ENCODE measurements at regions not wholly inside any gene's neighbourhood (a gene's known extent, or its start where the extent isn't known, plus 50 kb on each side); places are given as distances from the start of the nearest gene placed in this dataset.

DNA sequence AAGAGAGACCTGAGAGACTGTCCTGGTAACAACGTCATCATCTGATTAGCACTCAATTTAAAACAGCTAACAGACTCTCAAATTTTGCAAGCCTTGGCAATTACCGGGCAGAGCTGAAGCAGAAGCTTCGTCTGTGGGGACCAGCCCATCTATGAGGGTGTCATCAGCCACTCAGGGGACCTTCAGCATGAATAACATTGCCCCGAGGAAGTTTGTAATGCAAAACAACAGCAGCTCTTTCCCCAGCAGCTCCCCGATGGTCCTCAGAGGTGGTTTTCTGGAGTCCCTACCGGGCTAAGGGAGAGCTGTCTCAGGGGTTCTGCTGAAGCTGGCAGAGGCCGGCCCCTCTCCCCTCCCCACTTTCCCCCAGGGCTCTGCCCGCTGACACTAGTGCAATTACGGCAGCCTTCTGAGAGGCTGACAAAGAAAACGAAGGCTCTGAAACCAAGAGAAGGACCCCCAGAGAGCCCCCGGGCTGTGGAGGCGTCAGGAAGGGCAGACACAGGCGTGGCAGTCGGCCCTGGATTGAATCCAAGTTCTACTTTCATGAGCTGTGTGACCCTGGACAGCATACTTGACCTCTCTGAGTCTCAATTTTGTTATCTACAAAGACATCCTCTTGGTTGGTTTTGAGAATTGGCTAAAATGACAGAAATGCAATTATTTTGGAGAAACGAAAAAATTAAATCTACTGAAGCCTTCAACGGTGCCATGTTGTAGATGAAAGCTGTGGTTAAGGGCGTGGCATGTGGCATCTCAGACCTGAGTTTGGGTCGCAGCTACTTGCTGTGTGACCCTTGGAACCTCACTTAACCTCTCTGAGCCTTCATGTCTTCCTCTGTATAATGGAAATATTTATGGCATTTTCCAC lies 102.1 kb upstream of the TLE3 start:
- H3K9ac ChIP-seq (ENCODE audit: low read depth in 1 of 2, low read length in 2 of 2), result no peak overlapping the region
- H3K27ac ChIP-seq (ENCODE audit: low read depth in 2 of 2, low read length in 2 of 2), result no peak overlapping the region
- H3K9me3 ChIP-seq (ENCODE audit: control insufficient read depth in 2 of 2, low read length in 2 of 2), result no peaks in the 10 kb centered on the region
- no peaks in the 10 kb centered on the region for H3K27me3 ChIP-seq (ENCODE audit: control insufficient read depth in 2 of 2, insufficient read depth in 2 of 2, low read length in 2 of 2)
- no peak overlapping the region for H3K4me3 ChIP-seq (ENCODE audit: low read length in 2 of 2)
- peaks cover 0 to 11% of the 10 kb centered on the region in 2 donors for H3K4me1 ChIP-seq (ENCODE audit: control insufficient read depth in 2 of 2, insufficient read depth in 2 of 2, low read length in 2 of 2)
- H3K36me3 ChIP-seq (ENCODE audit: control insufficient read depth in 2 of 2, insufficient read depth in 2 of 2, low read length in 2 of 2), result no peaks in the 10 kb centered on the region

DNA sequence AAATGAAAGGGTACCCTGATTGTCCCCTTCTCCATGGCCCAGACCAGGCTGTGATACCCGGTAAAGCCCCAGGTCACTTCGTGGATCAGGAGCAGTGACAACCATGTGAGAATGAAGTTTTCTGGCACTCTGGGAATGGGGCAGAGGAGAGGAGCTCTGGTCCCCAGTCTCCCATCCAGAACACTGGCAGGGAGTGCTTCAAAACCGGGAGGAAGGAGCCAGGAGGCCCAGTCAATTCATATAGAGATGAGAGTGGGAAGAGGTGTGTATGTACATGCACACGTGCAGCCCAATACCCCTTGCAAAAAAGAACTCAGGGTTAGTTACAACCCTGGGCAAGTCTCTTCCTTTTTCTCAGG lies 101.4 kb upstream of the TLE3 start:
- Histone ChIP-seq H3K27me3 (ENCODE audit: control insufficient read depth in 2 of 2, insufficient read depth in 2 of 2, low read length in 2 of 2) (no peaks in the 10 kb centered on the region), H3K36me3 (ENCODE audit: control insufficient read depth in 2 of 2, insufficient read depth in 2 of 2, low read length in 2 of 2) (no peaks in the 10 kb centered on the region), H3K4me1 (ENCODE audit: control insufficient read depth in 2 of 2, insufficient read depth in 2 of 2, low read length in 2 of 2) (peaks cover 0 to 11% of the 10 kb centered on the region in 2 donors)

DNA sequence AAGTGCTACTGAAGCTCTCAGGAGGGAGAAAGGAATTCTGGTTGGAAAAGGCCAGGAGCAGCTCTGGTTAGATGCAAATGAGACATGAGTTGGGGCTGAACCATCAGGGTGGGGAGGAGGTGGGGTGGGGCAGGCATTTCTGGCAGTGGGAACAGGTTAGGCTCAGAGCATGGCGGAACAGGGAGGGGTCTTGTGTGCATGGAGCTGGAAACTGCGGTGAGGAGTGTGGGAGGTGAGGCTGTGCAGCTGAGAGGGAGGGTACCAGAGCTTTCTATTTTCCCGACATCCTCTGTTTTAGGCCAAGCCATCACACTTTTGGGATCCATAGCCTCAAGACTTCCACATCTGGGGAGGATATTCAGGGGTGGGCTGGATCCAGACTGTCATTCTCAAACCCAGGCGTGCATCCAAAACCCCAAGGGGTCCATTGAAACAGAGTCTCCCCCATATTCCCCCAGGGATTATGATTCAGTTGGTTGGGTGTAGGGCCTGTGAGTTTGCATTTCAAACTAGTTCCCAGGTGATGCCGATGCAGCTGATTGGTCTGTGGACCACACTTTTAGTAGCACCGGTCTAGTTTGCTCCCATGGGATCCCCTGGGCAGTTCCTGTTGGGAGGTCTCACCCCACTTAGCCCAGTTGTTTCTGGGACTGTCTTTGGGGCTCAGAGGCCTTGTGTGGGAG lies 100.9 kb upstream of the TLE3 start:
- H3K9ac ChIP-seq (ENCODE audit: low read depth in 1 of 2, low read length in 2 of 2), result no peak overlapping the region
- no peak overlapping the region for H3K4me3 ChIP-seq (ENCODE audit: low read length in 2 of 2)
- H3K27ac ChIP-seq (ENCODE audit: low read depth in 2 of 2, low read length in 2 of 2), result no peak overlapping the region
- peaks cover 0 to 11% of the 10 kb centered on the region in 2 donors for H3K4me1 ChIP-seq (ENCODE audit: control insufficient read depth in 2 of 2, insufficient read depth in 2 of 2, low read length in 2 of 2)
- H3K36me3 ChIP-seq (ENCODE audit: control insufficient read depth in 2 of 2, insufficient read depth in 2 of 2, low read length in 2 of 2), result no peaks in the 10 kb centered on the region
- no peaks in the 10 kb centered on the region for H3K27me3 ChIP-seq (ENCODE audit: control insufficient read depth in 2 of 2, insufficient read depth in 2 of 2, low read length in 2 of 2)
- H3K9me3 ChIP-seq (ENCODE audit: control insufficient read depth in 2 of 2, low read length in 2 of 2), result no peaks in the 10 kb centered on the region

More for the DNA sequence above, 101.4 kb upstream of the TLE3 start:
- Histone ChIP-seq H3K9ac (ENCODE audit: low read depth in 1 of 2, low read length in 2 of 2) (no peak overlapping the region), H3K9me3 (ENCODE audit: control insufficient read depth in 2 of 2, low read length in 2 of 2) (no peaks in the 10 kb centered on the region), H3K4me3 (ENCODE audit: low read length in 2 of 2) (no peak overlapping the region), H3K27ac (ENCODE audit: low read depth in 2 of 2, low read length in 2 of 2) (no peak overlapping the region)

- no peaks in the 10 kb centered on the region for H3K36me3 ChIP-seq (ENCODE audit: control insufficient read depth in 2 of 2, insufficient read depth in 2 of 2, low read length in 2 of 2)
- H3K4me1 ChIP-seq (ENCODE audit: control insufficient read depth in 2 of 2, insufficient read depth in 2 of 2, low read length in 2 of 2), result peaks cover 0 to 11% of the 10 kb centered on the region in 2 donors
- H3K27me3 ChIP-seq (ENCODE audit: control insufficient read depth in 2 of 2, insufficient read depth in 2 of 2, low read length in 2 of 2), result no peaks in the 10 kb centered on the region
- no peak overlapping the region for H3K4me3 ChIP-seq (ENCODE audit: low read length in 2 of 2)
- no peak overlapping the region for H3K27ac ChIP-seq (ENCODE audit: low read depth in 2 of 2, low read length in 2 of 2)
- H3K9me3 ChIP-seq (ENCODE audit: control insufficient read depth in 2 of 2, low read length in 2 of 2), result no peaks in the 10 kb centered on the region
- no peak overlapping the region for H3K9ac ChIP-seq (ENCODE audit: low read depth in 1 of 2, low read length in 2 of 2)
Observed at GRCh38 chr15:70197945-70198361, 100.2 kb upstream of the TLE3 start.

DNA sequence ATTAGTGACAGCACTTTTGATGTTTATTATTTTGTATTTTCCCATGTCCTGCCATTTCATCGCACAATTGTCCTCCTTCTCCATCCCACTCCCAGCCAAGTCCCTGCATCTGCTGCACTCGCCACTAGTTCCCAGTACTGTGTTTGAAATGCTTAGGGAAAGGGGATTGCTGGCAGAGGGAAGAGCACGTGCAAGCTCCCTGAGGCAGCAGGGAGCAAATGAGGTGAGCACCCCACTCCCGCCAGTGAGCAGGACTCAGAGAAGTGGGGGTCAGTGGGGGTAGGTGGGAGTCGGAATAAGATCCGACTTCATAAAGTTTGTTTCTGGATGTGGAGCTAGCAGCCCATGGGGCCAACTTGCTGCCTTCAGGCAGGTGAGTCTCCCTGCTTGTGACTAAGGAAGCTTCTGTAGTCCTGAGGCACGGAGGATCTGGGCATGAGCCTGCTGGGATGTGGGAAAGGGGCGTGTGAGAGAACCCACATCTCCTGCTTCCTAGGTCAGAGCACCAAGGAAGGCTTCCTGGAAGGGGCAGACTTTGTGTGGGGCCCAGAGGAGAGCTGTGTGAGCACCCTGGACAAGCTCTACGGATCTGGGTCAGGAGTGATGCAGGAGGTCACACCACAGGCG lies 99.7 kb upstream of the TLE3 start:
- no peaks in the 10 kb centered on the region for H3K9me3 ChIP-seq (ENCODE audit: control insufficient read depth in 2 of 2, low read length in 2 of 2)
- H3K36me3 ChIP-seq (ENCODE audit: control insufficient read depth in 2 of 2, insufficient read depth in 2 of 2, low read length in 2 of 2), result no peaks in the 10 kb centered on the region
- H3K27ac ChIP-seq (ENCODE audit: low read depth in 2 of 2, low read length in 2 of 2), result no peak overlapping the region
- H3K4me3 ChIP-seq (ENCODE audit: low read length in 2 of 2), result no peak overlapping the region
- peaks cover 0 to 11% of the 10 kb centered on the region in 2 donors for H3K4me1 ChIP-seq (ENCODE audit: control insufficient read depth in 2 of 2, insufficient read depth in 2 of 2, low read length in 2 of 2)
- H3K27me3 ChIP-seq (ENCODE audit: control insufficient read depth in 2 of 2, insufficient read depth in 2 of 2, low read length in 2 of 2), result no peaks in the 10 kb centered on the region
- H3K9ac ChIP-seq (ENCODE audit: low read depth in 1 of 2, low read length in 2 of 2), result no peak overlapping the region

GRCh38 chr15:70196372-70197316 lies 98.9 kb upstream of the TLE3 start:
- peaks cover 0 to 11% of the 10 kb centered on the region in 2 donors for H3K4me1 ChIP-seq (ENCODE audit: control insufficient read depth in 2 of 2, insufficient read depth in 2 of 2, low read length in 2 of 2)
- H3K9me3 ChIP-seq (ENCODE audit: control insufficient read depth in 2 of 2, low read length in 2 of 2), result no peaks in the 10 kb centered on the region
- no peaks in the 10 kb centered on the region for H3K27me3 ChIP-seq (ENCODE audit: control insufficient read depth in 2 of 2, insufficient read depth in 2 of 2, low read length in 2 of 2)
- no peak overlapping the region for H3K4me3 ChIP-seq (ENCODE audit: low read length in 2 of 2)
- H3K27ac ChIP-seq (ENCODE audit: low read depth in 2 of 2, low read length in 2 of 2), result no peak overlapping the region
- H3K36me3 ChIP-seq (ENCODE audit: control insufficient read depth in 2 of 2, insufficient read depth in 2 of 2, low read length in 2 of 2), result no peaks in the 10 kb centered on the region
- H3K9ac ChIP-seq (ENCODE audit: low read depth in 1 of 2, low read length in 2 of 2), result no peak overlapping the region

GRCh38 chr15:70195587-70196305 lies 98.0 kb upstream of the TLE3 start:
- no peak overlapping the region for H3K4me3 ChIP-seq (ENCODE audit: low read length in 2 of 2)
- no peak overlapping the region for H3K9ac ChIP-seq (ENCODE audit: low read depth in 1 of 2, low read length in 2 of 2)
- no peak overlapping the region for H3K27ac ChIP-seq (ENCODE audit: low read depth in 2 of 2, low read length in 2 of 2)
- H3K27me3 ChIP-seq (ENCODE audit: control insufficient read depth in 2 of 2, insufficient read depth in 2 of 2, low read length in 2 of 2), result no peaks in the 10 kb centered on the region
- H3K4me1 ChIP-seq (ENCODE audit: control insufficient read depth in 2 of 2, insufficient read depth in 2 of 2, low read length in 2 of 2), result peaks cover 0 to 11% of the 10 kb centered on the region in 2 donors
- no peaks in the 10 kb centered on the region for H3K9me3 ChIP-seq (ENCODE audit: control insufficient read depth in 2 of 2, low read length in 2 of 2)
- H3K36me3 ChIP-seq (ENCODE audit: control insufficient read depth in 2 of 2, insufficient read depth in 2 of 2, low read length in 2 of 2), result no peaks in the 10 kb centered on the region

DNA sequence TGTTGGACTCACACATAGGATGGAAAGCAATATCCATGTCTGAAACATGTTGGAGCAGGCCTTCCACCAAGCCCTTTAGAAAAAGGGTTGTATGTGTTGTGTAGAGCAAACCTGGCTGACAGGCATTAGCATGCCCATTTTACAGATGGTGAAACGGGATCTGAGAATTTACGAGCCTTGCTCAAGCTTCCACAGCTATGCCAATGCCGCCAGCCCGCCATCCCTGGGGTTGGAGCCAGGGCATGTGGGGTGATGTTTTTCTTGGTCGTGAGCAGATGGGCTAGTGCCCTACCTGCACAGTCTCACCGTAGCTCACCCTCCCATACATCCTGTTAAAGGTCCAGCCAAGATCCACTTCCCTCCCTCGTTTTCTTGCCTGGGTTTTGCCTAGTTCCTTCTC lies 97.5 kb upstream of the TLE3 start:
- Histone ChIP-seq H3K4me1 (ENCODE audit: control insufficient read depth in 2 of 2, insufficient read depth in 2 of 2, low read length in 2 of 2) (peaks cover 0 to 11% of the 10 kb centered on the region in 2 donors), H3K9me3 (ENCODE audit: control insufficient read depth in 2 of 2, low read length in 2 of 2) (no peaks in the 10 kb centered on the region), H3K9ac (ENCODE audit: low read depth in 1 of 2, low read length in 2 of 2) (no peak overlapping the region), H3K27me3 (ENCODE audit: control insufficient read depth in 2 of 2, insufficient read depth in 2 of 2, low read length in 2 of 2) (no peaks in the 10 kb centered on the region), H3K4me3 (ENCODE audit: low read length in 2 of 2) (no peak overlapping the region), H3K36me3 (ENCODE audit: control insufficient read depth in 2 of 2, insufficient read depth in 2 of 2, low read length in 2 of 2) (no peaks in the 10 kb centered on the region), H3K27ac (ENCODE audit: low read depth in 2 of 2, low read length in 2 of 2) (no peak overlapping the region)

GRCh38 chr15:70194266-70194665 lies 96.5 kb upstream of the TLE3 start:
- no peak overlapping the region for H3K9ac ChIP-seq (ENCODE audit: low read depth in 1 of 2, low read length in 2 of 2)
- H3K9me3 ChIP-seq (ENCODE audit: control insufficient read depth in 2 of 2, low read length in 2 of 2), result no peaks in the 10 kb centered on the region
- peaks cover 0 to 11% of the 10 kb centered on the region in 2 donors for H3K4me1 ChIP-seq (ENCODE audit: control insufficient read depth in 2 of 2, insufficient read depth in 2 of 2, low read length in 2 of 2)
- H3K27me3 ChIP-seq (ENCODE audit: control insufficient read depth in 2 of 2, insufficient read depth in 2 of 2, low read length in 2 of 2), result no peaks in the 10 kb centered on the region
- no peak overlapping the region for H3K27ac ChIP-seq (ENCODE audit: low read depth in 2 of 2, low read length in 2 of 2)
- H3K36me3 ChIP-seq (ENCODE audit: control insufficient read depth in 2 of 2, insufficient read depth in 2 of 2, low read length in 2 of 2), result no peaks in the 10 kb centered on the region
- H3K4me3 ChIP-seq (ENCODE audit: low read length in 2 of 2), result no peak overlapping the region

All from mucosa of rectum (tissue), 2 donors.